Keratinocyte (primary cell): ENCODE measurements at regions not wholly inside any gene's neighbourhood (a gene's known extent, or its start where the extent isn't known, plus 50 kb on each side); places are given as distances from the start of the nearest gene placed in this dataset.

Experiments
- DNase-seq: peaks from one replicate; pipeline ENCODE4 v3.0.0-alpha.2; 2011; ENCODE audit warnings: low read depth, missing footprints, low spot score
- FAIRE-seq: peaks from 2 replicates; lab custom pipeline; 2011; peaks lifted over from hg19 to GRCh38; lab: Jason Lieb, UNC
- H2AFZ ChIP-seq: 2 replicates; pipeline ENCODE4 v1.6.0; 2012; ENCODE audit warnings: low read length, control low read depth, inconsistent platforms; ENCODE audit not compliant: control insufficient read depth
- H3K27ac ChIP-seq: 2 replicates; pipeline ENCODE4 v1.5.1; 2011; ENCODE audit warnings: low read length; ENCODE audit not compliant: control insufficient read depth, insufficient read depth
- H3K27me3 ChIP-seq: 3 replicates; pipeline ENCODE4 v1.6.0; 2011; ENCODE audit warnings: low read length; ENCODE audit not compliant: control insufficient read depth, insufficient read depth; ENCODE audit errors: extremely low read depth
- H3K36me3 ChIP-seq, 2 experiments: 2 replicates in 1 of 2; 3 replicates in 1 of 2; pipeline ENCODE4 v1.5.1; 2011; ENCODE audit warnings: low read length in 2 of 2, mild to moderate bottlenecking in 1 of 2; ENCODE audit not compliant: control insufficient read depth in 2 of 2, insufficient read depth in 2 of 2; ENCODE audit errors: extremely low read depth in 1 of 2
- H3K4me1 ChIP-seq: 3 replicates; pipeline ENCODE4 v1.5.1; 2011; ENCODE audit warnings: low read length; ENCODE audit not compliant: control insufficient read depth, insufficient read depth; ENCODE audit errors: extremely low read depth
- H3K4me2 ChIP-seq: 3 replicates; pipeline ENCODE4 v1.6.0; 2011; ENCODE audit warnings: low read depth, low read length; ENCODE audit not compliant: control insufficient read depth, insufficient read depth; ENCODE audit errors: extremely low read depth
- H3K4me3 ChIP-seq, 3 experiments: fragments of 200-600 bp in 1 of 3; sonication (generic) in 1 of 3; 2 replicates in 2 of 3; 3 replicates in 1 of 3; pipeline ENCODE4 v1.5.1; 2011 to 2016; ENCODE audit warnings: low read length in 3 of 3, mild to moderate bottlenecking in 3 of 3, control low read depth in 2 of 3, inconsistent platforms in 1 of 3, low read depth in 1 of 3, mixed read lengths in 1 of 3, mixed run types in 1 of 3, moderate library complexity in 1 of 3; ENCODE audit not compliant: control insufficient read depth in 2 of 3, insufficient read depth in 2 of 3; ENCODE audit errors: extremely low read depth in 1 of 3
- H3K79me2 ChIP-seq: 2 replicates; pipeline ENCODE4 v1.6.0; 2012; ENCODE audit warnings: low read length; ENCODE audit not compliant: control insufficient read depth, insufficient read depth
- H3K9ac ChIP-seq: 3 replicates; pipeline ENCODE4 v1.6.0; 2011; ENCODE audit warnings: low read length; ENCODE audit not compliant: control insufficient read depth, insufficient read depth; ENCODE audit errors: extremely low read depth
- H3K9me1 ChIP-seq: 3 replicates; pipeline ENCODE4 v1.6.0; 2011; ENCODE audit warnings: low read length; ENCODE audit not compliant: control insufficient read depth, insufficient read depth; ENCODE audit errors: extremely low read depth
- H3K9me3 ChIP-seq: 2 replicates; pipeline ENCODE4 v1.5.1; 2012; ENCODE audit warnings: low read depth, low read length; ENCODE audit not compliant: control insufficient read depth
- H4K20me1 ChIP-seq: 3 replicates; pipeline ENCODE4 v1.6.0; 2011; ENCODE audit warnings: low read length; ENCODE audit not compliant: control insufficient read depth, insufficient read depth; ENCODE audit errors: extremely low read depth
- EZH2 ChIP-seq: IDR thresholded peaks from one replicate; pipeline ENCODE4 v1.6.1; 2012; ENCODE audit warnings: inconsistent platforms, mild to moderate bottlenecking, low read length, moderate library complexity
- dilution Hi-C: fragments of 300-500 bp; cut with MboI; formaldehyde crosslinking; loops from one replicate; pipeline ENCODE4 v1.7.0; 2020; ENCODE audit warnings: low sequenced_read_pairs; ENCODE audit not compliant: extremely low pct_ligation_motif_present
- TF ChIP-seq, protein P1 (sequence below), 3 experiments: IDR thresholded peaks in 1 of 3; conservative IDR thresholded peaks in 1 of 3; optimal IDR thresholded peaks in 1 of 3; 2 replicates in 2 of 3; 3 replicates in 1 of 3; pipeline versions ENCODE3 to v1.5.1; 2011; ENCODE audit warnings: low read length in 3 of 3, mild to moderate bottlenecking in 3 of 3, moderate library complexity in 2 of 3, control low read depth in 1 of 3, inconsistent platforms in 1 of 3; ENCODE audit not compliant: insufficient read depth in 2 of 3; ENCODE audit errors: extremely low read depth in 1 of 3

DNA sequence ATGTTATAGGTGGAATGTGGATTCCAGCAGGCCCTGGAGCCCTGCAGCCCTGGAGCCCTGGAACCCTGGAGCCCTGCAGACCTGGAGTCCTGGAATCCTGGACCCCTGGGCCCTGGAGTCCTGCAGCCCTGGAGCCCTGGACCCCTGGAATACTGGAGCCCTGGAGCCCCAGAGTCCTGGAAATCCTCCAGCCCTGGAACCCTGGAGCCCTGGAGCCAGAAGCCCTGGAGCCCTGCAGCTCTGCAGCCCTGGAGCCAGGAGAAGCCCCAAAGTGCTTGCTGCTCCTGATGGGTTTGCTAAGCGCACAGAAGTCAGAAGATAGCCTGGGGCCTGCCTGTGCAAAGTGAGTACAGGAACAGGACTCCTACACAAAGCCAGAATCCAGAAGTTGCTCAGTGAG lies 223.1 kb upstream of the PDE10A start:
- Histone ChIP-seq H3K27ac (no peak overlapping the region), H3K9me1 (no peaks in the 10 kb centered on the region), H3K9ac (no peak overlapping the region), H3K36me3 (no peaks in the 10 kb centered on the region), H3K27me3 (no peaks in the 10 kb centered on the region), H3K4me3 (no peak overlapping the region), H3K79me2 (no peaks in the 10 kb centered on the region), H2AFZ (no peak overlapping the region), H3K4me2 (no peak overlapping the region), H4K20me1 (no peaks in the 10 kb centered on the region), H3K4me1 (no peaks in the 10 kb centered on the region), H3K9me3 (peaks cover 3% of the 10 kb centered on the region)
- dilution Hi-C loops, result no loop called here
- DNase-seq (no peak), FAIRE-seq (no peak)
- TF ChIP-seq, protein P1, sequence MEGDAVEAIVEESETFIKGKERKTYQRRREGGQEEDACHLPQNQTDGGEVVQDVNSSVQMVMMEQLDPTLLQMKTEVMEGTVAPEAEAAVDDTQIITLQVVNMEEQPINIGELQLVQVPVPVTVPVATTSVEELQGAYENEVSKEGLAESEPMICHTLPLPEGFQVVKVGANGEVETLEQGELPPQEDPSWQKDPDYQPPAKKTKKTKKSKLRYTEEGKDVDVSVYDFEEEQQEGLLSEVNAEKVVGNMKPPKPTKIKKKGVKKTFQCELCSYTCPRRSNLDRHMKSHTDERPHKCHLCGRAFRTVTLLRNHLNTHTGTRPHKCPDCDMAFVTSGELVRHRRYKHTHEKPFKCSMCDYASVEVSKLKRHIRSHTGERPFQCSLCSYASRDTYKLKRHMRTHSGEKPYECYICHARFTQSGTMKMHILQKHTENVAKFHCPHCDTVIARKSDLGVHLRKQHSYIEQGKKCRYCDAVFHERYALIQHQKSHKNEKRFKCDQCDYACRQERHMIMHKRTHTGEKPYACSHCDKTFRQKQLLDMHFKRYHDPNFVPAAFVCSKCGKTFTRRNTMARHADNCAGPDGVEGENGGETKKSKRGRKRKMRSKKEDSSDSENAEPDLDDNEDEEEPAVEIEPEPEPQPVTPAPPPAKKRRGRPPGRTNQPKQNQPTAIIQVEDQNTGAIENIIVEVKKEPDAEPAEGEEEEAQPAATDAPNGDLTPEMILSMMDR (optimal IDR thresholded peaks at IDR 0.05 in 1 of 3, IDR thresholded peaks at IDR 0.05 in 1 of 3, conservative IDR thresholded peaks at IDR 0.05 in 1 of 3; ENCODE audit: extremely low read depth in 1 of 3, insufficient read depth in 2 of 3, low read length in 3 of 3), result no peak
- TF ChIP-seq EZH2, result no peak

DNA sequence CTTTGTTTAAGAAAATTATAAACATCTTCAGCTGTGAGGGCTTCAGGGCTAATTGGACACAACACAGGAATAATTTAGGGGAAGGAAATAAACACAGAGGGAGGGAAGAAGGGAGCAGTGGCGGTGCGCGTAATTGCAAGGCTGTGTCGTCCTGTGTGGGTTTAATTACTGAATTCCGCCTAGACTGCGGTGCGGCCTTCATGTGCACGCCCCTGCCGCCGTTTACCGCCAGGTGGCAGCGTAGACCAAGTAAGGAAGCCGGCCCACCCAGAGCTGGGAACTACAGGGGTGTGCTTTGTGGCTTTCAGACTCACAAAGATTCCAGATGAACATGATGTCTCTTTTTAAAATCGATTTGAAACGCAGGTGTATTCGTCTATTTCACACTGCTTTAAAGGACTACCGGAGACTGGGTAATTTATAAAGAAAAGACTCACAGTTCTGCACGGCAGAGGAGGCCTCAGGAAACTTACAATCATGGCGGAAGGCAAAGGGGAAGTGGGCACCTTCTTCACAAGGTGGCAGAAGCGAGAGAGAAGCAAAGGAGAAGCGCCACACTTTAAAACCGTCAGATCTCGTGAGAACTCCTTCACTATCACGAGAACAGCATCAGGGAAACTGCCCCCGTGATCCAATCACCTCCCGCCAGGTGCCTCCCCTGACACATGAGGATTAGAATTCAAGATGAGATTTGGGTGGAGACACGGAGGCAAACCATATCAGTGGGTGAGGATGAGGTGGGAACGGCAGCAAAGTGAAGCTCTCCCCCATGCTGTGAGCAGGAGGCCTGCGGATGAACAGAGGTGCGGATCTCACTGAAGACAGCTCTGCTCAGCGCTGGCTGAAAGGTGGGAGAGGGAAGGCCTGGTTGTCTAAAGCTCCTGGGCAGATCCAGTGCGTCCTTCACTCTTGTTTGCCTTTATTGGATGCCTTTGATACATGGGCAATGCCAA lies 222.0 kb upstream of the PDE10A start:
- TF ChIP-seq, protein P1 (optimal IDR thresholded peaks at IDR 0.05 in 1 of 3, IDR thresholded peaks at IDR 0.05 in 1 of 3, conservative IDR thresholded peaks at IDR 0.05 in 1 of 3; ENCODE audit: extremely low read depth in 1 of 3, insufficient read depth in 2 of 3, low read length in 3 of 3), result peak; percentile 30 to 48 (median 47)
- TF ChIP-seq EZH2, result no peak
- dilution Hi-C loops, result no loop called here
- Histone ChIP-seq H3K4me3 (no peak overlapping the region), H3K36me3 (no peaks in the 10 kb centered on the region), H3K27me3 (no peaks in the 10 kb centered on the region), H3K4me1 (no peaks in the 10 kb centered on the region), H2AFZ (no peak overlapping the region), H3K9me1 (no peaks in the 10 kb centered on the region), H3K9ac (no peak overlapping the region), H4K20me1 (no peaks in the 10 kb centered on the region), H3K4me2 (no peak overlapping the region), H3K27ac (no peak overlapping the region), H3K79me2 (no peaks in the 10 kb centered on the region), H3K9me3 (peaks cover 3% of the 10 kb centered on the region)
- DNase-seq, result no peak
- FAIRE-seq, result no peak
